IMR-90 (cell line): ENCODE measurements at regions not wholly inside any gene's neighbourhood (a gene's known extent, or its start where the extent isn't known, plus 50 kb on each side); places are given as distances from the start of the nearest gene placed in this dataset.

Experiments used
- ATAC-seq: fragments of 200-7000 bp; cut with Tn5 transposase; 2 replicates; pipeline ENCODE4 v1.9.1; 2020; ENCODE audit warnings: low read depth, mild to moderate bottlenecking, moderate library complexity
- BruUV-seq: library from RNA; stranded (reverse); fragments of 400-500 nt; replicated peaks from 2 replicates; lab custom pipeline; 2021; lab: Mats Ljungman, UMichigan
- CTCF ChIA-PET: fragments of 300-600 bp; formaldehyde crosslinking; extraction: SDS; loops from one replicate; lab custom pipeline; 2021; ENCODE audit warnings: antibody characterized with exemption; lab: Yijun Ruan, JAX
- POLR2A ChIA-PET: fragments of 300-600 bp; sonication (Branson Sonifier 250); formaldehyde crosslinking; loops from one replicate; lab custom pipeline; 2022; ENCODE audit warnings: antibody characterized with exemption; ENCODE audit not compliant: unreplicated experiment; lab: Charles Lee
- DNase-seq: peaks from one replicate; pipeline ENCODE4 v3.0.0; 2013
- H2AFZ ChIP-seq: replicated peaks from 2 replicates; pipeline ENCODE3; 2013; ENCODE audit warnings: low read length, mild to moderate bottlenecking; ENCODE audit not compliant: poor library complexity
- H2AK5ac ChIP-seq: 2 replicates; pipeline ENCODE4 v1.6.1; 2013; ENCODE audit warnings: low read depth, low read length, inconsistent platforms
- H2AK9ac ChIP-seq: replicated peaks from 2 replicates; pipeline ENCODE3; 2013; ENCODE audit warnings: mild to moderate bottlenecking, low read depth, low read length, moderate library complexity; ENCODE audit not compliant: poor library complexity
- H2BK120ac ChIP-seq: 2 replicates; pipeline ENCODE4 v1.6.1; 2013; ENCODE audit warnings: low read depth, low read length, inconsistent platforms
- H2BK15ac ChIP-seq: 3 replicates; pipeline ENCODE4 v1.6.1; 2013; ENCODE audit warnings: low read depth, low read length, inconsistent platforms
- H2BK20ac ChIP-seq: 2 replicates; pipeline ENCODE4 v1.6.1; 2013; ENCODE audit warnings: low read depth, mild to moderate bottlenecking, inconsistent platforms, low read length, moderate library complexity
- H2BK5ac ChIP-seq: 2 replicates; pipeline ENCODE4 v1.6.1; 2013; ENCODE audit warnings: mild to moderate bottlenecking, low read depth, low read length, inconsistent platforms; ENCODE audit not compliant: poor library complexity, severe bottlenecking
- H3K14ac ChIP-seq: replicated peaks from 2 replicates; pipeline ENCODE4 v1.6.1; 2013; ENCODE audit warnings: low read depth, low read length, inconsistent platforms
- H3K18ac ChIP-seq: 2 replicates; pipeline ENCODE4 v1.6.1; 2013; ENCODE audit warnings: low read depth, low read length, control low read depth
- H3K23ac ChIP-seq: 2 replicates; pipeline ENCODE4 v1.6.1; 2013; ENCODE audit warnings: low read depth, low read length, inconsistent platforms
- H3K27ac ChIP-seq: 2 replicates; pipeline ENCODE4 v1.5.1; 2013; ENCODE audit warnings: mild to moderate bottlenecking, control low read depth, low read length; ENCODE audit not compliant: insufficient read depth
- H3K27me3 ChIP-seq: 2 replicates; pipeline ENCODE4 v1.6.1; 2013; ENCODE audit warnings: low read length; ENCODE audit not compliant: control insufficient read depth, insufficient read depth
- H3K36me3 ChIP-seq: 2 replicates; pipeline ENCODE4 v1.6.1; 2013; ENCODE audit warnings: low read length, mixed read lengths; ENCODE audit not compliant: control insufficient read depth, insufficient read depth
- H3K4ac ChIP-seq: 2 replicates; pipeline ENCODE4 v1.6.1; 2013; ENCODE audit warnings: low read depth, low read length, inconsistent platforms
- H3K4me1 ChIP-seq: 2 replicates; pipeline ENCODE4 v1.6.1; 2013; ENCODE audit warnings: low read length, mixed read lengths; ENCODE audit not compliant: control insufficient read depth, insufficient read depth
- H3K4me2 ChIP-seq: 2 replicates; pipeline ENCODE4 v1.6.1; 2013; ENCODE audit warnings: low read depth, mild to moderate bottlenecking, control low read depth, low read length, moderate library complexity
- H3K4me3 ChIP-seq: 2 replicates; pipeline ENCODE4 v1.5.1; 2013; ENCODE audit warnings: low read depth, mild to moderate bottlenecking, control low read depth, low read length, moderate library complexity; ENCODE audit not compliant: insufficient read depth
- H3K56ac ChIP-seq: 2 replicates; pipeline ENCODE4 v1.6.1; 2013; ENCODE audit warnings: low read length, inconsistent platforms; ENCODE audit not compliant: insufficient read depth; ENCODE audit errors: extremely low read depth
- H3K79me1 ChIP-seq, 2 experiments: 2 replicates each; pipeline ENCODE4 v1.6.1; 2013; ENCODE audit warnings: low read length in 2 of 2, inconsistent platforms in 1 of 2, low read depth in 1 of 2
- H3K9ac ChIP-seq: 2 replicates; pipeline ENCODE4 v1.6.1; 2013; ENCODE audit warnings: low read depth, low read length, control low read depth
- H3K9me1 ChIP-seq: 2 replicates; pipeline ENCODE4 v1.6.1; 2013; ENCODE audit warnings: low read length, inconsistent platforms; ENCODE audit not compliant: insufficient read depth
- H3K9me3 ChIP-seq: 2 replicates; pipeline ENCODE4 v1.6.1; 2013; ENCODE audit warnings: low read length; ENCODE audit not compliant: control insufficient read depth, insufficient read depth
- H4K20me1 ChIP-seq: 2 replicates; pipeline ENCODE4 v1.6.1; 2013; ENCODE audit warnings: low read length, inconsistent platforms; ENCODE audit not compliant: insufficient read depth
- H4K5ac ChIP-seq: 2 replicates; pipeline ENCODE4 v1.6.1; 2013; ENCODE audit warnings: mild to moderate bottlenecking, low read depth, low read length, control low read depth
- H4K8ac ChIP-seq, 2 experiments: 2 replicates each; pipeline ENCODE4 v1.6.1; 2013; ENCODE audit warnings: low read depth in 2 of 2, low read length in 2 of 2, control low read depth in 1 of 2, inconsistent platforms in 1 of 2
- H4K91ac ChIP-seq: 2 replicates; pipeline ENCODE4 v1.6.1; 2013; ENCODE audit warnings: low read depth, low read length, inconsistent platforms; ENCODE audit not compliant: insufficient read depth
- POLR2A ChIP-seq: IDR thresholded peaks from 2 replicates; pipeline ENCODE4 v1.6.1; 2012; ENCODE audit warnings: mild to moderate bottlenecking, low read depth, low read length
- WGBS, 2 experiments: methylation state at CpG; one replicate each; pipeline versions ENCODE4 v1.1.5 to v1.1.7; 2013; ENCODE audit warnings: missing lambda C conversion rate in 2 of 2; ENCODE audit not compliant: insufficient read length in 1 of 2; ENCODE audit errors: extremely low coverage in 2 of 2; 5-methylcytosine and 5-hydroxymethylcytosine counted together
- dilution Hi-C: fragments of 300-500 bp; cut with HindIII; formaldehyde crosslinking; loops from one replicate; pipeline ENCODE4 v1.14.3; 2018; ENCODE audit warnings: low sequenced_read_pairs; ENCODE audit not compliant: unreplicated experiment
- in situ Hi-C: fragments of 300-500 bp; cut with MboI; formaldehyde crosslinking; loops from 3 replicates; pipeline ENCODE4 v1.14.3; 2019; ENCODE audit warnings: low sequenced_read_pairs, inconsistent platforms, mixed read lengths
- intact Hi-C: fragments of 100-400 bp; cut with micrococcal nuclease; formaldehyde crosslinking; loops from 2 replicates; pipeline ENCODE4 v1.10.0; 2022

DNA sequence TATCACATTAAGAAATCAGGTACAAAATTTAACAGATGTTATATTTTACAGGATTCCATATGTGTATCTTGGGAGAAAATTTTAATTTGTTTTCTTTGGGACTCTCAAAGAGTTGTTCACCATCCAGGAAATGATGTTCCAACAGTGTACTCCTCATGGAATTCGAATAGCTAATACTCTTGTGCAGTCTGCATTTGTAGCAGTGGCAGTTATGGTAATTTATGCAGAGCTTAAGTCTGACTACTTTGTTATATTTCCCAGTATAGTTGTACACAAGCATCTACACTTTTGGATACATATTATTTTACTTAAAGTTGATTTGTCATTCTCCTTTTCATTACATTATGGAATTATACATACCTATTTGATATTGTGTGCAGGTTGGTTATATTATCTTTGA lies 436.7 kb upstream of the FBXO33 start:
- Histone ChIP-seq H4K5ac (no peak overlapping the region), H2AK5ac (no peak overlapping the region), H3K27me3 (no peaks in the 10 kb centered on the region), H2BK20ac (no peak overlapping the region), H3K18ac (no peak overlapping the region), H2BK120ac (no peak overlapping the region), H3K14ac (no peak overlapping the region), H3K79me1 (no peaks in the 10 kb centered on the region), H3K36me3 (no peaks in the 10 kb centered on the region), H2AFZ (no peak overlapping the region), H2BK5ac (no peak overlapping the region), H4K20me1 (no peaks in the 10 kb centered on the region), H3K4me1 (no peaks in the 10 kb centered on the region), H3K4me2 (no peak overlapping the region), H2AK9ac (no peak overlapping the region), H4K91ac (no peak overlapping the region), H3K9me3 (peaks cover 5% of the 10 kb centered on the region), H4K8ac (no peak overlapping the region), H3K9me1 (no peaks in the 10 kb centered on the region), H3K9ac (no peak overlapping the region), H2BK15ac (no peak overlapping the region), H3K23ac (no peak overlapping the region), H3K4me3 (no peak overlapping the region), H3K27ac (no peak overlapping the region), H3K56ac (no peak overlapping the region), H3K4ac (no peak overlapping the region)
- ATAC-seq (no peak), DNase-seq (no peak)
- intact Hi-C loops = no loop called here
- no CpG with 5 or more reads among the region's 1 CpG for WGBS, 2 experiments
- CTCF ChIA-PET = no interaction called here
- dilution Hi-C loops = no loop called here
- TF ChIP-seq POLR2A = no peak
- BruUV-seq = no TSS peak
- POLR2A ChIA-PET = no interaction called here
- in situ Hi-C loops = no loop called here
